ENCODE measurements at regions not wholly inside any gene's neighbourhood (a gene's known extent, or its start where the extent isn't known, plus 50 kb on each side); places are given as distances from the start of the nearest gene placed in this dataset.
"Not testable (repeated sequence)": the region's sequence is repeated elsewhere in the genome, so short reads cannot be mapped to it uniquely, and the experiment has no call there.

- peak in 6 of 56 donors; percentile 0 to 14 (median 2) for DNase-seq
Measured at GRCh38 chr6:86477500-86478148, 459.7 kb upstream of the HTR1E start.

- no peak for DNase-seq
Measured at GRCh38 chr6:86476311-86476710, 461.0 kb upstream of the HTR1E start.

DNA sequence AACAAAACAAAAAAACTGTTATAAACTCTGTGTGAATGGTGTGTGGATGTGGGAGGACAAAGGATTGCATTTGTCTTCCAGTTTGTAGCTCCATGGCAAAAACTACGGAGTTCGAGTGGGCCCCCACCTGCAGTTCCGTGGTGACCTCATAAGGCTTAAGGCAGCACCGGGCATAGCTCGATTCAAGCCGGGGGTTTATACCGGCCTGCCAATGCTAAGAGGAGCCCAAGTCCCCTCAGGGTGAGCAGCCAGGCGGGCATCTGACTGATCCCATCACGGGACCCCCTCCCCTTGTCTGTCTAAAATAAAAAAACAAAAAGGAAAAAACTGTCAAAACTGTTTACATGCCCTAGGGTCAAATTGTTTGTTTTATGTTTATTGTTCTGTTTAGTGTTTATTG, 463.2 kb upstream of the HTR1E start:
- no peak for DNase-seq

GRCh38 chr6:86471791-86472190, 465.5 kb upstream of the HTR1E start:
- DNase-seq = no peak

GRCh38 chr6:86459978-86460377, 477.4 kb upstream of the HTR1E start:
- DNase-seq = no peak

GRCh38 chr6:86456821-86457220, 480.5 kb upstream of the HTR1E start:
- DNase-seq = no peak

GRCh38 chr6:86453232-86453631, 484.1 kb upstream of the HTR1E start:
- no peak for DNase-seq

DNA sequence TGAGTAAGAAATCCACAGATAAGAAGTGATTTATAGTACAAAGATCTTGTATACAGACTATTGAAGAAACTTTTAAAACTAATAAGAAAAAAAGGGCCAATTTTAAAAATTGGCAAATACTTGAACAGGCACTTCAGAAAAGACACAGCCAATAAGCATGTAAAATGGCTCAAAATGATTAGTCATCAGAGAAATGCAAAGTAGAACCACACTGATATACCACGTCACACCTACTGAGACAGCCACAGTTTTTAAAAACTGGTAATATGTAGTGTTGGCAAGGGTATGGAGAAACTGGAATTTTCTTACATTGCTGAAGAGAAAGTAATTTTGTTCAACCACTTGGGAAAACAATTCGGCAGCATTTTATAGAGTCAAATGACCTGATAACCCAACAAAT, 488.9 kb upstream of the HTR1E start:
- no peak for DNase-seq

GRCh38 chr6:86440608-86441007, 496.7 kb upstream of the HTR1E start:
- DNase-seq = no peak

- no peak for DNase-seq
Measured at GRCh38 chr6:86423571-86423970, 513.8 kb upstream of the HTR1E start.

DNA sequence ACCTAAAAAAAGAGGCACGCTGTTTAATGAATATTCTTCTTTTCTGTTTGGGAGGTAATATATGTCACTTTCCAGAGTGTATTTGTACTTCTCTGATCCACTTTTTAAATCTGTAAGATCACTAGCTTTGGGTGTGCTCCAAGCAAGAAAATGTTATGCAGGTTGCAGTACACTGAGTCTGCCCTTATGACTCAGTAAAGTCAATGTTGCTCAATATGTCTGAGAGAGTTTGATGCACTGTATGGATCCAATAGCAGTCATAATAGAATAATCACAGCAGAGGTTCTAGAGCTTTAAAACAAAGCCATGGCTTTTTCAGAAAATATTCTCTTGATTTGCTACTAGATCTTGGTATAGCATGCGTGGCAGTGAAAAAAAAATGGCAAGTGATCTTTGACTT, 525.3 kb upstream of the HTR1E start:
- no peak for DNase-seq

- peak in 18 of 56 donors; percentile 3 to 60 (median 16) for DNase-seq
Measured at GRCh38 chr6:86407128-86407527, 530.2 kb upstream of the HTR1E start.

DNA sequence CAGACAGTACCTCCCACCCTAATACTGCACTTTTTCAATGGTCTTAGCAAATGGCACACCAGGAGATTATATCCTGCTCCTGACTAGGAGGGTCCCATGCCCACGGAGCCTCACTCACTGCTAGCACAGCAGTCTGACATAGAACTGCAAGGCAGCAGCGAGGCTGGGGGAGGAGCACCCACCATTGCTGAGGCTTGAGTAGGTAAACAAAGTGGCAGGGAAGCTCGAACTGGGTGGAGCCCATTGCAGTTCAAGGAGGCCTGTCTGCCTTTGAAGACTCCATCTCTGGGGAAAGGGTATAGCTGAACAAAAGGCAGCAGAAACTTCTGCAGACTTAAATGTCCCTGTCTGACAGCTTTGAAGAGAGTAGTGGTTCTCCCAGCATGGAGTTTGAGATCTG, 544.5 kb upstream of the HTR1E start:
- not testable (repeated sequence) for DNase-seq

- DNase-seq = peak in 15 of 56 donors; percentile 1 to 82 (median 39)
Measured at GRCh38 chr6:86380571-86381125, 556.7 kb upstream of the HTR1E start.

DNA sequence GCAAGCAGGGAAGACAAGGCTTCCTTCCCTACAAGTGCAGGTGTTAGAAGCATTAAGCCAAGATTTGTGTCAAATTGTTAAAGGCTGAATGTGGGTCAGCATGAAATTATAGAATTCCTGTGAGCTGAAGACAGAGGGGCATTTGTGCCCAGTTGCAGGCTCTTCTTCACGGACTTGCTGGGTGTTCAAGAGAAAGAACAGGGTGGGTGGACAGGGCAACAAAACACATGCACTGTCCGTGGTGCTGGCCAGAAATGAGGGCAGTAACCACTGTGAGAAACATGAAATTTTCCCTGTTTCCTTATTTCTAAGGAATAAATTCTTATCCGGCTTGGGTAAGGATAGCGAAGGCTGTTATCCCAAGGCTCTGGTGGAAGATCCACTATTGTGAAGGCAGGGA, 579.5 kb upstream of the HTR1E start:
- no peak for DNase-seq

- DNase-seq = no peak
Measured at GRCh38 chr6:86355271-86355670, 582.1 kb upstream of the HTR1E start.

GRCh38 chr6:86331919-86332318, 605.4 kb upstream of the HTR1E start:
- no peak for DNase-seq

DNA sequence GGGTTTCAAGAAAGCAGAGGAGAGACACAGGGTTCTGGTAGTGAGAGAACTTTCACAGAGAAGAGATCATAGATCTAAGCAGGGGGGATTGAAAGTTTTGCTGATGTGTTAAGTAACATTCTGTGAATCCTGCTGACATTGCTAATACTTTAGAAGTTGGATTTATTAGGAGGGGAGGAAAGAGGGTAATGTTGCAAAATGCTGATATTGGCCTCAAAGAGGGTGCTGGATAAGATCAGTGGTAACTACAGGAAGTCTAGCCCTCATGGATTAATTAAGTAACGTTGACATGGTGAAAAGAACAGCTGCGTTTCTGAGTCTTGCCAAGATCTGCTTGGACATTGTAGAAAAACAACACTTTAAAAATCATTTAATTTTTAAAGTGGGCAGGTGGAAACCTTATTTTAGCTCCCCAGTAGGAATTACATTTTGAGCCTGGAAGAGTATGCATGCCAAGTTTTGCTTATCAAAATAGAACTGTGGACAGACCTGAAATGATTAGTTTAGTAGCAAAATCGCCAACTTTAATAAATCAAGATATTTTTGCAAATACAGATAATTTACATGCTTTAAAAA, 606.0 kb upstream of the HTR1E start:
- DNase-seq = no peak

- DNase-seq = no peak
Measured at GRCh38 chr6:86306210-86306609, 631.1 kb upstream of the HTR1E start.

- DNase-seq = no peak
Measured at GRCh38 chr6:86285876-86286275, 643.2 kb upstream of the SYNCRIP start.

- DNase-seq = not testable (repeated sequence)
Measured at GRCh38 chr6:86284809-86285480, 642.3 kb upstream of the SYNCRIP start.

- DNase-seq = not testable (repeated sequence)
Measured at GRCh38 chr6:86283596-86283995, 640.9 kb upstream of the SYNCRIP start.

GRCh38 chr6:86276056-86276455, 633.4 kb upstream of the SYNCRIP start:
- DNase-seq = no peak

Measured in nucleus accumbens (tissue), 56 donors.